ENCODE measurements at regions not wholly inside any gene's neighbourhood (a gene's known extent, or its start where the extent isn't known, plus 50 kb on each side); places are given as distances from the start of the nearest gene placed in this dataset.
"Not testable (repeated sequence)": the region's sequence is repeated elsewhere in the genome, so short reads cannot be mapped to it uniquely, and the experiment has no call there.

GRCh38 chr9:78172610-78173009 is 63.3 kb upstream of the CEP78 start:
- H3K9me3 ChIP-seq (ENCODE audit: control insufficient read depth, low read length); H3K27ac ChIP-seq (ENCODE audit: insufficient read depth, low read length, poor library complexity, severe bottlenecking); H3K4me3 ChIP-seq (ENCODE audit: insufficient read depth, low read depth, low read length, poor library complexity, severe bottlenecking); H3K36me3 ChIP-seq (ENCODE audit: control insufficient read depth, insufficient read depth, low read length); H3K27me3 ChIP-seq (replicated peaks; ENCODE audit: control insufficient read depth, insufficient read depth, low read length, poor library complexity, severe bottlenecking); H3K4me1 ChIP-seq (ENCODE audit: control insufficient read depth, insufficient read depth, low read length, poor library complexity, severe bottlenecking); DNase-seq: not testable (repeated sequence)

DNA sequence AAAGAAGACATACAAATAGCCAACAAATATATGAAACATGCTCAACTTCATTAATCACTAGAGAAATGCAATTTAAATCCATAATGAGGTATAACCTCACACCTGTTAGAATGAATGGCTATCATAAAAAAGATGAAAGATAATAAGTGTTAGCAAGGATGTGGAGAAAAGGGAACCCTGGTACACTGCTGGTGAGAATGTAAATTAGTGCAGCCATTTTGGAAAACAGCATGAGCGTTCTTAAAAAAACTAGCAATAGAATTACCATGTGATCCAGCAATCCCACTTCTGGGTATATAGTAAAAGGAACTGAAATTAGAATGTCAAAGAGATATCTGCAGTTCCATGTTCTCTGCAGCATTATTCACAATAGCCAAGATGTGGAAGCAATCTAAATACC is 64.2 kb upstream of the CEP78 start:
- Histone ChIP-seq H3K4me3 (ENCODE audit: insufficient read depth, low read depth, low read length, poor library complexity, severe bottlenecking) (no peak overlapping the region), H3K36me3 (ENCODE audit: control insufficient read depth, insufficient read depth, low read length) (no peaks in the 10 kb centered on the region), H3K27ac (ENCODE audit: insufficient read depth, low read length, poor library complexity, severe bottlenecking) (no peak overlapping the region), H3K4me1 (ENCODE audit: control insufficient read depth, insufficient read depth, low read length, poor library complexity, severe bottlenecking) (no peaks in the 10 kb centered on the region), H3K27me3 (replicated peaks; ENCODE audit: control insufficient read depth, insufficient read depth, low read length, poor library complexity, severe bottlenecking) (no peaks in the 10 kb centered on the region), H3K9me3 (ENCODE audit: control insufficient read depth, low read length) (no peaks in the 10 kb centered on the region)
- DNase-seq = no peak

GRCh38 chr9:78169125-78169524 is 66.8 kb upstream of the CEP78 start:
- H3K4me1 ChIP-seq (ENCODE audit: control insufficient read depth, insufficient read depth, low read length, poor library complexity, severe bottlenecking) = no peaks in the 10 kb centered on the region

GRCh38 chr9:78167356-78167755 is 68.5 kb upstream of the CEP78 start:
- H3K27ac ChIP-seq (ENCODE audit: insufficient read depth, low read length, poor library complexity, severe bottlenecking) = no peak overlapping the region
- H3K36me3 ChIP-seq (ENCODE audit: control insufficient read depth, insufficient read depth, low read length) = no peaks in the 10 kb centered on the region
- DNase-seq = no peak
- H3K27me3 ChIP-seq (replicated peaks; ENCODE audit: control insufficient read depth, insufficient read depth, low read length, poor library complexity, severe bottlenecking) = no peaks in the 10 kb centered on the region
- H3K4me3 ChIP-seq (ENCODE audit: insufficient read depth, low read depth, low read length, poor library complexity, severe bottlenecking) = no peak overlapping the region
- no peaks in the 10 kb centered on the region for H3K4me1 ChIP-seq (ENCODE audit: control insufficient read depth, insufficient read depth, low read length, poor library complexity, severe bottlenecking)
- no peaks in the 10 kb centered on the region for H3K9me3 ChIP-seq (ENCODE audit: control insufficient read depth, low read length)

More at GRCh38 chr9:78169125-78169524, 66.8 kb upstream of the CEP78 start:
- no peaks in the 10 kb centered on the region for H3K27me3 ChIP-seq (replicated peaks; ENCODE audit: control insufficient read depth, insufficient read depth, low read length, poor library complexity, severe bottlenecking)
- no peaks in the 10 kb centered on the region for H3K36me3 ChIP-seq (ENCODE audit: control insufficient read depth, insufficient read depth, low read length)
- no peak overlapping the region for H3K4me3 ChIP-seq (ENCODE audit: insufficient read depth, low read depth, low read length, poor library complexity, severe bottlenecking)
- DNase-seq = no peak
- H3K9me3 ChIP-seq (ENCODE audit: control insufficient read depth, low read length) = no peaks in the 10 kb centered on the region
- H3K27ac ChIP-seq (ENCODE audit: insufficient read depth, low read length, poor library complexity, severe bottlenecking) = no peak overlapping the region

DNA sequence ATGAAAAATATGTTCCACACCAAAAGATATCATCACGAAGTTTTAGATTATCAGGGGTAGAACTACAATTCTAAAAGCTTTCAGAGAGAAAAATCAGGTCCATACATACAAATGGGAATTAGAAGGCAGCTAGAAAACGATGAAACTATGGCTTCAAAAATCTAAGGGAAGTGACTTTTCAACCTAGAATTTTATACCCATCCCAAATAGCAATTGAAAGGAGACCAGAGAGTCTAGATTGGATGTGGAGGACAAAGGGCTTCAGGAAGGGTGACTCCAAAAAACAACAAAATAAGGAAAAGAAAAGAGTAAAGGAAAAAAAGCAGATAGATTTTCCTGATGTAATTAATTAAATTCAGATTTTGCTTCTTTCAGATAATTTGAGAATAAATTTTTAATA is 72.0 kb upstream of the CEP78 start:
- Histone ChIP-seq H3K27me3 (replicated peaks; ENCODE audit: control insufficient read depth, insufficient read depth, low read length, poor library complexity, severe bottlenecking) (no peaks in the 10 kb centered on the region), H3K4me3 (ENCODE audit: insufficient read depth, low read depth, low read length, poor library complexity, severe bottlenecking) (no peak overlapping the region), H3K9me3 (ENCODE audit: control insufficient read depth, low read length) (no peaks in the 10 kb centered on the region), H3K36me3 (ENCODE audit: control insufficient read depth, insufficient read depth, low read length) (no peaks in the 10 kb centered on the region), H3K4me1 (ENCODE audit: control insufficient read depth, insufficient read depth, low read length, poor library complexity, severe bottlenecking) (no peaks in the 10 kb centered on the region), H3K27ac (ENCODE audit: insufficient read depth, low read length, poor library complexity, severe bottlenecking) (no peak overlapping the region)
- no peak for DNase-seq

DNA sequence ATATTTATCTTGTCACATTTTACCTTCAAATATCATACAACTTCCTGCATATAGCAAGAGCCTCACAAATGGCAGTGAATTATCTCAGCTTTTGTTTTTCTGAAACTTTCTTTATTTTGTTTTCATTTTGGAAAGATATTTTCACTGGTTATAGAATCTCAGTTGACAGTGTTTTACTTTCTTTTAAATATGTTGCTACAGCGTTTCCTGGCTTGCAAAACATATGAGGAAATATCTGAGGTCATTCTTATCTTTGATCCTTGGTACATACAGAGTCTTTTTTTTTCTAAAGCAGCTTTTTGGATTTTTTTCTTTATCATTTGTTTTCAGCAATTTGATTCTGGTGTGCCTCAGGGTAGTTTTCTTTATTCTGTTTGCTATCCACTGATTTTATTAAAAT is 77.6 kb upstream of the CEP78 start:
- Histone ChIP-seq H3K36me3 (ENCODE audit: control insufficient read depth, insufficient read depth, low read length) (no peaks in the 10 kb centered on the region), H3K4me3 (ENCODE audit: insufficient read depth, low read depth, low read length, poor library complexity, severe bottlenecking) (no peak overlapping the region), H3K4me1 (ENCODE audit: control insufficient read depth, insufficient read depth, low read length, poor library complexity, severe bottlenecking) (no peaks in the 10 kb centered on the region), H3K9me3 (ENCODE audit: control insufficient read depth, low read length) (no peaks in the 10 kb centered on the region), H3K27me3 (replicated peaks; ENCODE audit: control insufficient read depth, insufficient read depth, low read length, poor library complexity, severe bottlenecking) (no peaks in the 10 kb centered on the region), H3K27ac (ENCODE audit: insufficient read depth, low read length, poor library complexity, severe bottlenecking) (no peak overlapping the region)
- no peak for DNase-seq

GRCh38 chr9:78150983-78151356 is 84.9 kb upstream of the CEP78 start:
- DNase-seq = no peak
- Histone ChIP-seq H3K9me3 (ENCODE audit: control insufficient read depth, low read length) (no peaks in the 10 kb centered on the region), H3K4me3 (ENCODE audit: insufficient read depth, low read depth, low read length, poor library complexity, severe bottlenecking) (no peak overlapping the region), H3K27ac (ENCODE audit: insufficient read depth, low read length, poor library complexity, severe bottlenecking) (no peak overlapping the region), H3K27me3 (replicated peaks; ENCODE audit: control insufficient read depth, insufficient read depth, low read length, poor library complexity, severe bottlenecking) (no peaks in the 10 kb centered on the region), H3K36me3 (ENCODE audit: control insufficient read depth, insufficient read depth, low read length) (no peaks in the 10 kb centered on the region), H3K4me1 (ENCODE audit: control insufficient read depth, insufficient read depth, low read length, poor library complexity, severe bottlenecking) (no peaks in the 10 kb centered on the region)

DNA sequence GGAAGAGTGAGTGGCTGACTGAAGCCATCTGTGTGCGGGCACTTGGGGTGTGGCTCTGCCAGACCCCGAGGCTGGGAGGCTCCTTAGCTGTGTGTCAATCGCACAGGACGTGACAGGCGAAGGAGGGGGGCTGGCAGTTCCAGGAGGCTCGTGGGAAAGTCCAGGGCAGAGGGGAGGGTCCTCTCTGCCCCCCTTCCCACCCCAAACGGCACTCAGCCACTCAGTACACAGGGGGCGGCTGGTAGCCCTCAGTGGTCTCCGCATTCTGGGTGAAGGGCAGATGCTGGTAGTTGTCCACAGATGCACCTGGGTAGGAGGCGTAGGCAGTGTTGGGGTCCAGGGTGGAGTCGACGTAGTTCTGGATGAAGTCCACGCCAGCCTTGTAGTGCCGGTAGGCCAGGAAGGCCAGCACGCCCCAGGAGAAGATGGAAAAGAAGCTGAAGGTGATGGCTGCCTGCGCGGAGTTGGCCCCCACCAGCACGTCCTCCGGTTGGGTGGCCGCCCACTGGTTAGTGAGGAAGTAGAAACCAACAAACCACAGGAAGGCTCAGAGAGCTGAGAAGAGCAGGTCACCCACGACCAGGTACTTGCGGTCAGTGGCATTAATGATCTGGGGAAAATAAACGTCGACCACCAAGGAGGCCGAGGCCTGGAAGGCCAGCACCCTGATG is 85.4 kb upstream of the CEP78 start:
- Histone ChIP-seq H3K9me3 (ENCODE audit: control insufficient read depth, low read length) (no peaks in the 10 kb centered on the region), H3K36me3 (ENCODE audit: control insufficient read depth, insufficient read depth, low read length) (no peaks in the 10 kb centered on the region), H3K27me3 (replicated peaks; ENCODE audit: control insufficient read depth, insufficient read depth, low read length, poor library complexity, severe bottlenecking) (no peaks in the 10 kb centered on the region), H3K4me1 (ENCODE audit: control insufficient read depth, insufficient read depth, low read length, poor library complexity, severe bottlenecking) (no peaks in the 10 kb centered on the region), H3K4me3 (ENCODE audit: insufficient read depth, low read depth, low read length, poor library complexity, severe bottlenecking) (no peak overlapping the region), H3K27ac (ENCODE audit: insufficient read depth, low read length, poor library complexity, severe bottlenecking) (no peak overlapping the region)
- no peak for DNase-seq

DNA sequence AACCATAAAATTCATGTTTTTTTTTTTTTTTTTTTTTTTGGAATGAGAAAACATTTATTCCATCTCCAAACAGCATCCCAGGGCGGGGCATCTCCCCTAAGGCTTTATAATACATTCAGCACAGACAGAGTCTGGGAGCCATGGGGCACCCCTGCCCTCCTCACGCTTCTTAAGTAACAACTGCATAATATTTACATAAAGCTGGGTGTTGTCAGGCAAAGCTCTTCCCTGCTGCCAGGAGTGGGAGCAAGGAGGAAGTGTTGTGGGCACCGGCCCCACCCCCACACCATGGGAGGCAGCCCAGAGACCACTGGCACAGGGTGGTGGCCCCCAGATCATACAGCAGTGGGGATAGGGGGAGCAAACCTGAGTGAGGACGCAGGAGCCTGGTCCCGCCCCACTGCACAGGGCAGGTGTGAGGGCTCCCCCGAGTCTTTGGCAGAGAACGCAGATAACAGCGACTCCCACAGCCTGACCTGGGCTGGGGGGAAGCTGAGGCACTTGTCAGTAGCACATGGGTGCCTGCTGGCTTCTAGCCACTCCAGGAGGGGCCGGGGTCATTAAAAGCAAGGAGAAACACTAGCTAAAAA is 86.1 kb upstream of the CEP78 start:
- no peak for DNase-seq
- Histone ChIP-seq H3K4me1 (ENCODE audit: control insufficient read depth, insufficient read depth, low read length, poor library complexity, severe bottlenecking) (no peaks in the 10 kb centered on the region), H3K36me3 (ENCODE audit: control insufficient read depth, insufficient read depth, low read length) (no peaks in the 10 kb centered on the region), H3K27ac (ENCODE audit: insufficient read depth, low read length, poor library complexity, severe bottlenecking) (no peak overlapping the region), H3K4me3 (ENCODE audit: insufficient read depth, low read depth, low read length, poor library complexity, severe bottlenecking) (no peak overlapping the region), H3K27me3 (replicated peaks; ENCODE audit: control insufficient read depth, insufficient read depth, low read length, poor library complexity, severe bottlenecking) (no peaks in the 10 kb centered on the region), H3K9me3 (ENCODE audit: control insufficient read depth, low read length) (no peaks in the 10 kb centered on the region)

GRCh38 chr9:78146241-78146640 is 89.6 kb upstream of the CEP78 start:
- DNase-seq = no peak
- no peak overlapping the region for H3K4me3 ChIP-seq (ENCODE audit: insufficient read depth, low read depth, low read length, poor library complexity, severe bottlenecking)
- no peaks in the 10 kb centered on the region for H3K9me3 ChIP-seq (ENCODE audit: control insufficient read depth, low read length)
- no peaks in the 10 kb centered on the region for H3K36me3 ChIP-seq (ENCODE audit: control insufficient read depth, insufficient read depth, low read length)
- no peaks in the 10 kb centered on the region for H3K4me1 ChIP-seq (ENCODE audit: control insufficient read depth, insufficient read depth, low read length, poor library complexity, severe bottlenecking)
- H3K27ac ChIP-seq (ENCODE audit: insufficient read depth, low read length, poor library complexity, severe bottlenecking) = no peak overlapping the region
- no peaks in the 10 kb centered on the region for H3K27me3 ChIP-seq (replicated peaks; ENCODE audit: control insufficient read depth, insufficient read depth, low read length, poor library complexity, severe bottlenecking)

All from effector memory CD4-positive, alpha-beta T cell (primary cell).